IMR-90 (cell line): ENCODE measurements at regions not wholly inside any gene's neighbourhood (a gene's known extent, or its start where the extent isn't known, plus 50 kb on each side); places are given as distances from the start of the nearest gene placed in this dataset.

Experiments
- ATAC-seq: fragments of 200-7000 bp; cut with Tn5 transposase; 2 replicates; pipeline ENCODE4 v1.9.1; 2020; ENCODE audit warnings: low read depth, mild to moderate bottlenecking, moderate library complexity
- BruUV-seq: library from RNA; stranded (reverse); fragments of 400-500 nt; replicated peaks from 2 replicates; lab custom pipeline; 2021; lab: Mats Ljungman, UMichigan
- CTCF ChIA-PET: fragments of 300-600 bp; formaldehyde crosslinking; extraction: SDS; loops from one replicate; lab custom pipeline; 2021; ENCODE audit warnings: antibody characterized with exemption; lab: Yijun Ruan, JAX
- POLR2A ChIA-PET: fragments of 300-600 bp; sonication (Branson Sonifier 250); formaldehyde crosslinking; loops from one replicate; lab custom pipeline; 2022; ENCODE audit warnings: antibody characterized with exemption; ENCODE audit not compliant: unreplicated experiment; lab: Charles Lee
- DNase-seq: peaks from one replicate; pipeline ENCODE4 v3.0.0; 2013
- H2AFZ ChIP-seq: replicated peaks from 2 replicates; pipeline ENCODE3; 2013; ENCODE audit warnings: low read length, mild to moderate bottlenecking; ENCODE audit not compliant: poor library complexity
- H2AK5ac ChIP-seq: 2 replicates; pipeline ENCODE4 v1.6.1; 2013; ENCODE audit warnings: low read depth, low read length, inconsistent platforms
- H2AK9ac ChIP-seq: replicated peaks from 2 replicates; pipeline ENCODE3; 2013; ENCODE audit warnings: mild to moderate bottlenecking, low read depth, low read length, moderate library complexity; ENCODE audit not compliant: poor library complexity
- H2BK120ac ChIP-seq: 2 replicates; pipeline ENCODE4 v1.6.1; 2013; ENCODE audit warnings: low read depth, low read length, inconsistent platforms
- H2BK15ac ChIP-seq: 3 replicates; pipeline ENCODE4 v1.6.1; 2013; ENCODE audit warnings: low read depth, low read length, inconsistent platforms
- H2BK20ac ChIP-seq: 2 replicates; pipeline ENCODE4 v1.6.1; 2013; ENCODE audit warnings: low read depth, mild to moderate bottlenecking, inconsistent platforms, low read length, moderate library complexity
- H2BK5ac ChIP-seq: 2 replicates; pipeline ENCODE4 v1.6.1; 2013; ENCODE audit warnings: mild to moderate bottlenecking, low read depth, low read length, inconsistent platforms; ENCODE audit not compliant: poor library complexity, severe bottlenecking
- H3K14ac ChIP-seq: replicated peaks from 2 replicates; pipeline ENCODE4 v1.6.1; 2013; ENCODE audit warnings: low read depth, low read length, inconsistent platforms
- H3K18ac ChIP-seq: 2 replicates; pipeline ENCODE4 v1.6.1; 2013; ENCODE audit warnings: low read depth, low read length, control low read depth
- H3K23ac ChIP-seq: 2 replicates; pipeline ENCODE4 v1.6.1; 2013; ENCODE audit warnings: low read depth, low read length, inconsistent platforms
- H3K27ac ChIP-seq: 2 replicates; pipeline ENCODE4 v1.5.1; 2013; ENCODE audit warnings: mild to moderate bottlenecking, control low read depth, low read length; ENCODE audit not compliant: insufficient read depth
- H3K27me3 ChIP-seq: 2 replicates; pipeline ENCODE4 v1.6.1; 2013; ENCODE audit warnings: low read length; ENCODE audit not compliant: control insufficient read depth, insufficient read depth
- H3K36me3 ChIP-seq: 2 replicates; pipeline ENCODE4 v1.6.1; 2013; ENCODE audit warnings: low read length, mixed read lengths; ENCODE audit not compliant: control insufficient read depth, insufficient read depth
- H3K4ac ChIP-seq: 2 replicates; pipeline ENCODE4 v1.6.1; 2013; ENCODE audit warnings: low read depth, low read length, inconsistent platforms
- H3K4me1 ChIP-seq: 2 replicates; pipeline ENCODE4 v1.6.1; 2013; ENCODE audit warnings: low read length, mixed read lengths; ENCODE audit not compliant: control insufficient read depth, insufficient read depth
- H3K4me2 ChIP-seq: 2 replicates; pipeline ENCODE4 v1.6.1; 2013; ENCODE audit warnings: low read depth, mild to moderate bottlenecking, control low read depth, low read length, moderate library complexity
- H3K4me3 ChIP-seq: 2 replicates; pipeline ENCODE4 v1.5.1; 2013; ENCODE audit warnings: low read depth, mild to moderate bottlenecking, control low read depth, low read length, moderate library complexity; ENCODE audit not compliant: insufficient read depth
- H3K56ac ChIP-seq: 2 replicates; pipeline ENCODE4 v1.6.1; 2013; ENCODE audit warnings: low read length, inconsistent platforms; ENCODE audit not compliant: insufficient read depth; ENCODE audit errors: extremely low read depth
- H3K79me1 ChIP-seq, 2 experiments: 2 replicates each; pipeline ENCODE4 v1.6.1; 2013; ENCODE audit warnings: low read length in 2 of 2, inconsistent platforms in 1 of 2, low read depth in 1 of 2
- H3K9ac ChIP-seq: 2 replicates; pipeline ENCODE4 v1.6.1; 2013; ENCODE audit warnings: low read depth, low read length, control low read depth
- H3K9me1 ChIP-seq: 2 replicates; pipeline ENCODE4 v1.6.1; 2013; ENCODE audit warnings: low read length, inconsistent platforms; ENCODE audit not compliant: insufficient read depth
- H3K9me3 ChIP-seq: 2 replicates; pipeline ENCODE4 v1.6.1; 2013; ENCODE audit warnings: low read length; ENCODE audit not compliant: control insufficient read depth, insufficient read depth
- H4K20me1 ChIP-seq: 2 replicates; pipeline ENCODE4 v1.6.1; 2013; ENCODE audit warnings: low read length, inconsistent platforms; ENCODE audit not compliant: insufficient read depth
- H4K5ac ChIP-seq: 2 replicates; pipeline ENCODE4 v1.6.1; 2013; ENCODE audit warnings: mild to moderate bottlenecking, low read depth, low read length, control low read depth
- H4K8ac ChIP-seq, 2 experiments: 2 replicates each; pipeline ENCODE4 v1.6.1; 2013; ENCODE audit warnings: low read depth in 2 of 2, low read length in 2 of 2, control low read depth in 1 of 2, inconsistent platforms in 1 of 2
- H4K91ac ChIP-seq: 2 replicates; pipeline ENCODE4 v1.6.1; 2013; ENCODE audit warnings: low read depth, low read length, inconsistent platforms; ENCODE audit not compliant: insufficient read depth
- WGBS, 2 experiments: methylation state at CpG; one replicate each; pipeline versions ENCODE4 v1.1.5 to v1.1.7; 2013; ENCODE audit warnings: missing lambda C conversion rate in 2 of 2; ENCODE audit not compliant: insufficient read length in 1 of 2; ENCODE audit errors: extremely low coverage in 2 of 2; 5-methylcytosine and 5-hydroxymethylcytosine counted together
- dilution Hi-C: fragments of 300-500 bp; cut with HindIII; formaldehyde crosslinking; loops from one replicate; pipeline ENCODE4 v1.14.3; 2018; ENCODE audit warnings: low sequenced_read_pairs; ENCODE audit not compliant: unreplicated experiment
- in situ Hi-C: fragments of 300-500 bp; cut with MboI; formaldehyde crosslinking; loops from 3 replicates; pipeline ENCODE4 v1.14.3; 2019; ENCODE audit warnings: low sequenced_read_pairs, inconsistent platforms, mixed read lengths
- intact Hi-C: fragments of 100-400 bp; cut with micrococcal nuclease; formaldehyde crosslinking; loops from 2 replicates; pipeline ENCODE4 v1.10.0; 2022
- TF ChIP-seq, protein P1 (sequence below): conservative IDR thresholded peaks from 2 replicates; pipeline ENCODE4 v1.5.1; 2012; ENCODE audit warnings: mild to moderate bottlenecking, low read depth, low read length, improper control_type of control experiment

DNA sequence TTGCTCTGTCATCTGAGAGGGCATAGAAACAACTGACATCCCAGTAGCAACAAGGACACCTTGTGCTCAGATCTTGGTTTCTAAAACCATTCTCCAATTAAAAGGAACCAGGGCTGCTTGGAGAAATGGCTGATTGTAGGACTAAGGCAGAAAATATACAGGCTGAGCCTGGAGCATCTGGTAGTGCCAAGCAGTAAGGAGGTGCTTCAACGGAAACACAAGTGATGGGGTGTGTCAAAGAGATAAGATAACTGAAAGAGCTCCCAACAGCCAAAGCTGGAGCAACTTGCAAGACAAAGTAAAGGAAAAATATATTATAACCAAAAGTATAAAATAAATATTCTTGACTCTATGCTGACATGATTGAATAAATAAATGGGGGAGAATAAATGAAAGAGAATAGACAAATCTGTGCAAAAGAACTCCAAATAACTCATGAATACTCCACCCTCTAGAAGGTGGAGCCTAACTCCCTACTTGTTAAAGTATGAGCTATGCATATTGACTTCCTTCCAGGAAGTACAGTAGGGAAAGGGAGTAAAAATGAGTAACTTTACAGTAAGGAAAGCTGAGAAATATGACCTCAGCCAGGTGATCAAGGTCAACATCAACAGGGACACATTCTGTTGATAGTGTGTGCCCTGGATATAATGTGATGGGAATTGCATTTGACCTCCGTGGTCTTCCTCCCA is 162.4 kb downstream of the NOC3L start:
- intact Hi-C loops = loop anchor here (10.0 kb wide), 2 partner anchors 115 to 205 kb away; partner anchors contain the start of gene PLCE1
- Histone ChIP-seq H3K4me3 (no peak overlapping the region), H3K18ac (no peak overlapping the region), H3K79me1 (no peaks in the 10 kb centered on the region), H3K27ac (no peak overlapping the region), H3K4ac (no peak overlapping the region), H2AK5ac (no peak overlapping the region), H3K27me3 (peaks cover 2% of the 10 kb centered on the region), H3K23ac (no peak overlapping the region), H4K20me1 (no peaks in the 10 kb centered on the region), H4K91ac (no peak overlapping the region), H3K9me3 (no peaks in the 10 kb centered on the region), H2BK5ac (no peak overlapping the region), H3K4me1 (no peaks in the 10 kb centered on the region), H2BK20ac (no peak overlapping the region), H3K56ac (no peak overlapping the region), H2AK9ac (no peak overlapping the region), H3K4me2 (no peak overlapping the region), H2BK15ac (no peak overlapping the region), H3K9me1 (no peaks in the 10 kb centered on the region), H3K14ac (no peak overlapping the region), H2BK120ac (no peak overlapping the region), H3K36me3 (no peaks in the 10 kb centered on the region), H4K8ac (no peak overlapping the region), H4K5ac (no peak overlapping the region), H2AFZ (no peak overlapping the region), H3K9ac (no peak overlapping the region)
- ChIA-PET POLR2A (no interaction called here), CTCF (interaction anchor here (0.5 kb wide), 1 partner anchor 1381 kb away, joined by 3 read pairs; no protein-coding TSS in a partner anchor)
- TF ChIP-seq, protein P1, sequence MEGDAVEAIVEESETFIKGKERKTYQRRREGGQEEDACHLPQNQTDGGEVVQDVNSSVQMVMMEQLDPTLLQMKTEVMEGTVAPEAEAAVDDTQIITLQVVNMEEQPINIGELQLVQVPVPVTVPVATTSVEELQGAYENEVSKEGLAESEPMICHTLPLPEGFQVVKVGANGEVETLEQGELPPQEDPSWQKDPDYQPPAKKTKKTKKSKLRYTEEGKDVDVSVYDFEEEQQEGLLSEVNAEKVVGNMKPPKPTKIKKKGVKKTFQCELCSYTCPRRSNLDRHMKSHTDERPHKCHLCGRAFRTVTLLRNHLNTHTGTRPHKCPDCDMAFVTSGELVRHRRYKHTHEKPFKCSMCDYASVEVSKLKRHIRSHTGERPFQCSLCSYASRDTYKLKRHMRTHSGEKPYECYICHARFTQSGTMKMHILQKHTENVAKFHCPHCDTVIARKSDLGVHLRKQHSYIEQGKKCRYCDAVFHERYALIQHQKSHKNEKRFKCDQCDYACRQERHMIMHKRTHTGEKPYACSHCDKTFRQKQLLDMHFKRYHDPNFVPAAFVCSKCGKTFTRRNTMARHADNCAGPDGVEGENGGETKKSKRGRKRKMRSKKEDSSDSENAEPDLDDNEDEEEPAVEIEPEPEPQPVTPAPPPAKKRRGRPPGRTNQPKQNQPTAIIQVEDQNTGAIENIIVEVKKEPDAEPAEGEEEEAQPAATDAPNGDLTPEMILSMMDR = no peak
- DNase-seq = no peak
- in situ Hi-C loops = no loop called here
- dilution Hi-C loops = no loop called here
- BruUV-seq = no TSS peak
- no CpG with 5 or more reads among the region's 2 CpGs for WGBS, 2 experiments
- no peak for ATAC-seq
